HG03097 (cell line): ENCODE measurements at regions not wholly inside any gene's neighbourhood (a gene's known extent, or its start where the extent isn't known, plus 50 kb on each side); places are given as distances from the start of the nearest gene placed in this dataset.

Experiments
- ATAC-seq: cut with Tn5 transposase; IDR thresholded peaks from one replicate; pipeline ENCODE4 v1.9.1; 2021; ENCODE audit not compliant: unreplicated experiment, low FRiP score

GRCh38 chr20:40768105-40768504 lies 79.1 kb upstream of the MAFB start:
- ATAC-seq, result no peak

GRCh38 chr20:40769677-40770285 lies 80.7 kb upstream of the MAFB start:
- no peak for ATAC-seq

- ATAC-seq, result no peak
These were observed 81.7 kb upstream of the MAFB start for GRCh38 chr20:40770564-40771307.

GRCh38 chr20:40771308-40771610 lies 82.2 kb upstream of the MAFB start:
- no peak for ATAC-seq

- no peak for ATAC-seq
These were observed 82.9 kb upstream of the MAFB start for GRCh38 chr20:40771848-40772511.

- no peak for ATAC-seq
These were observed 84.3 kb upstream of the MAFB start for GRCh38 chr20:40773376-40773775.

- no peak for ATAC-seq
These were observed 85.2 kb upstream of the MAFB start for GRCh38 chr20:40774252-40774651.

- ATAC-seq, result no peak
These were observed 86.6 kb upstream of the MAFB start for GRCh38 chr20:40775561-40776146.

GRCh38 chr20:40776466-40777457 lies 87.7 kb upstream of the MAFB start:
- ATAC-seq, result no peak

GRCh38 chr20:40777653-40778052 lies 88.6 kb upstream of the MAFB start:
- ATAC-seq, result no peak

- ATAC-seq, result no peak
These were observed 90.0 kb upstream of the MAFB start for GRCh38 chr20:40778894-40779496.

GRCh38 chr20:40781327-40782042 lies 92.4 kb upstream of the MAFB start:
- ATAC-seq, result no peak

GRCh38 chr20:40782043-40782368 lies 93.0 kb upstream of the MAFB start:
- ATAC-seq, result no peak

GRCh38 chr20:40785346-40785745 lies 96.3 kb upstream of the MAFB start:
- no peak for ATAC-seq

- ATAC-seq, result no peak
These were observed 97.3 kb upstream of the MAFB start for GRCh38 chr20:40786336-40786735.

GRCh38 chr20:40787941-40788340 lies 98.9 kb upstream of the MAFB start:
- no peak for ATAC-seq

- ATAC-seq, result no peak
These were observed 108.4 kb upstream of the MAFB start for GRCh38 chr20:40797425-40797824.

- ATAC-seq, result no peak
These were observed 109.0 kb upstream of the MAFB start for GRCh38 chr20:40798066-40798465.

GRCh38 chr20:40802886-40803285 lies 113.8 kb upstream of the MAFB start:
- no peak for ATAC-seq

- no peak for ATAC-seq
These were observed 114.3 kb upstream of the MAFB start for GRCh38 chr20:40803381-40803780.
